ENCODE measurements at regions not wholly inside any gene's neighbourhood (a gene's known extent, or its start where the extent isn't known, plus 50 kb on each side); places are given as distances from the start of the nearest gene placed in this dataset.

DNA sequence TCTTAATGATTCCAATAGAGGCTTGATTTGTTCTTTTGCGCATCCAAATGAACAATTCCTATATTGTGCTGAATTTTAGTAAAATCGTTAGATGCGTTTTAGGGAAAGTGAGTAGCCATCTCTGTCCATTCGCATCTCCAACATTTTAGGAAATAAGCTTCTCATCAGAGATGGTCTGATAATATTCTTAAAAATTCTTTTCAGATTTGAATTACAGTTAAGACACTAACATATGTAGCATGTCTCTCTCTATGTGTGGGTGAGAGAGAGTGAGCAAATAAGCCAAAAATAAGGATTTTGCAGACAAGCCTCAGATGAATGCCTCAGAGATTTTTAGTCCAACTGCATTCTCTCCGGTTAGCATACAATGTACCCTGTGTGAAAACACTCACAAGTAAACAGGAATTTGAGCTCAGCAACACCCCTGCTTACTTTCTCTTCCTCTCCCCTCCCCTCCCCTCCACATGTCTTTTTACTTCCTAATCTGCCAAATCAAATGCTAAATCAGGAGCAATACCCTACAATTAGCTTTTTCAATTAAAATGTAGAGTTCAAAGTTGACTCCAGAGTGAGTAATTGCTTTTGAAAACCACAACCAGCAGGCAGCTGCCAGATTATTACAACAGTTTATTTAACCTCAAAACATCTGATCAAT, 354.4 kb downstream of the CRPPA start:
- FAIRE-seq, result no peak
- DNase-seq (ENCODE audit: low spot score in 2 of 2), result no peak

DNA sequence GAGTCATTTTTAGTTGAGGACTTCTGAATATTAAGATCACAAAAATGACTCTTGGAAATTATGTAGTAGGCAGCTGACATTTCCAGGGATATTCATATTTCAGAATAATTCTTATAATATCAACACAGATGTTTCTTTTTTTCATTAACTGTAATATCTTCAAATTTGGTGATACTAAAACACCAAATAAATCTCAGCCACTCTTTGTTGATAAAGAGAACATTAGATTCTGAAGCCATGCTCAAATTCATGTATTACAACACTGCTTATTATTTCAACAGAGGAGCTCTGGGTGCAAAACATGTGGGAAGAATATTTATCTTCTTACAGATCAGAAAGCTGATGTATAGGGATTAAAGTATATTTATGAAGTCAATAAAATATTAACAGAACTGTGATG, 355.4 kb downstream of the CRPPA start:
- FAIRE-seq (no peak), DNase-seq (ENCODE audit: low spot score in 2 of 2) (no peak)

DNA sequence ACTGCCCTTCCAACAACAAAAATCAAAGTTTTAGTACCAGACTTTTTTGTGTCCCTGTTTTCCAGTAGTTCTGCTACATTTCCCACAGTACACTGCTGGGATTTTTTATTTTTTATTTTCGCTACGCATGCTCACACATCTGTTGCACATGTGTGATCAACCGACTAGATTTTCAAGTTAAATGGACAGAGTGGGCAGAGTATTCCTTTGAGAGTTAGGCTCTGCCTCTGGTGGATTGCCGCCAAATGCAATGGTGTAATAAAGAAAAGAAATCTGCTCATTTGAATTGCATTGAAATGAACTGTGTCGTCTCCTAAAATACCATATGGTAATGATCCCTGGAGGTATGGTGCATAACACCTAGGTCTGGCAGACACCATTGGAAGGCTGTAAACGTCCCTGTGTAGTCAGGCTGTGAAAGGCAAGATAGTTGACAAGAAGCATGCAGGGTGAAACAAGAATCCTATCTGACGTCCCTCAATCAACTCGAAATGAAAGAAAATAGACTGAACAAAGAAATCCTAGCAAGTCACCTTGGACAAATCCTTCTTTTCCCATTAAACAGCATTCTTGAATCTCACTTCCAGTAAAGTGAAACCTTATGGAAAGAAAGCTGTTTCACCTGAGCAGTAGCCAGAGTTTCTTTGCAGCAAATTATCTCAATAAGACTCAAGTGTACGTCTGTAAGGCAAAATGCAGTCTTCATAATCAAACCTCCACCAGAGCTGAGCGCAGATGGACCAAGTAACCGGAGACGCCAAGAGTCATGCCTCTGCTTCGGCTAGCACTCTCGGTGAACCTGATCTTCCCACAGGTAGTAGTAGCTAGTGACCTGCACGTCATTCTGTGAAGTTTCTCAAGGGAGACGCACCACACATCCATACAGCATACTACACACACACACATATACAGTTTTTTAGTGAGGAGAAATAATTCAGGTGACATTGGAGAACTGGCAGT, 357.3 kb downstream of the CRPPA start:
- no peak for FAIRE-seq

DNA sequence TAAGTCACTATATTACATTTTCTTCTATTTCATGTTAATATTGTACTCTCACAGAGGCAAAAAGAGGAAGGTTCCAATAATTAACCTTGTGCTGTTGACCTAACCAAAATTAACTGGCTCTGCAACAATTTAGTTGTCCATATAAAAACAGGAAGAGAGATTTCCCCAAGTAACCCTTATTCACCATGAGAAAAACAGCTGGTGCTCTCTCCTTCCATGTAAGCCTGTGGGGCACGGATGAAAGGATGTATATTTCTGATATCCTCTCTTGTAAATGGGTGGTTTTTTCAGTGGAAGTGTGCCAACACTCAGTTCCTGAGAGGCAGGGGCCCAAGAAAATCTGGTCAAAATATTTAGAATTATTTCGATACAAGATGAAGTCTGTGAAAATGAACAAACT, 358.1 kb downstream of the CRPPA start:
- FAIRE-seq, result no peak
- no peak for DNase-seq (ENCODE audit: low spot score in 2 of 2)

More for the DNA sequence above, 357.3 kb downstream of the CRPPA start:
- DNase-seq (ENCODE audit: low spot score in 2 of 2), result no peak

DNA sequence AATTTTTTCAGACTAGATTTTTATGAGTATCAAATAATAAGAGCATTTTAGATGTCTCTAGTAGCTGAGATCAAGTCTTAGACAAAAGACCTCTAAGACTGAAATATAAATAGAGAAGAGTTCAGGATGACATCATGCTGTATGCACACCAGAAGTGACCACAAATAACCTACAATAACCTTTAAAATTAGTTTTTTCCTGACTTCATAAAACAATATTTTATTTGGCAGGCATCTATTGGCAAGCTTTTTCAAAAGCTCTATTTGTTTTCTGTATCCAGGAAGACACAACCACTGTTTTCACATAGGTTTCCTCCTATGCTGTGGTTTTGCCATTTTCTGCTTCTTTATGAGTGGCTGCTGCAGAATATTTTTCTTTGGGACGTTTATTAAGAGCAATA, 359.1 kb downstream of the CRPPA start:
- FAIRE-seq (no peak), DNase-seq (ENCODE audit: low spot score in 2 of 2) (no peak)

DNA sequence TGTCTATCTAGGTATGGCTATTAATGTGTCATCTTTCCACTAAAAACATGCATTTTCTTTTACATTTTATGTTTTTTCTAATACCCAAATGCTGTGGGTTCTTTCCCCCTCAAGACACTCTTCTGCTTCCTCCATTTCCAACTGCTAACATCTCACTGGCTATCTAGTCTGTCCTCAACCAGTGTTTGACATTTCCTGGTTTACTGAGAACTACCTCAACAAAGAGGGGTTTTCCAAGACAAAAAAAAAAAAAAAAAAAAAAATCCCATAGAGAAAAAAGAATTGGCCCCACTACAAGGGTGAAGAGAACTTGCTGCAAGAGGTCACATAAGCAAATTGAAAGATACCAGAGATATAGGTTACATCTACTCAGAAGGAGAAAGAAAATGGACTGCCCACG, 359.7 kb downstream of the CRPPA start:
- DNase-seq (ENCODE audit: low spot score in 2 of 2) (no peak), FAIRE-seq (no peak)

DNA sequence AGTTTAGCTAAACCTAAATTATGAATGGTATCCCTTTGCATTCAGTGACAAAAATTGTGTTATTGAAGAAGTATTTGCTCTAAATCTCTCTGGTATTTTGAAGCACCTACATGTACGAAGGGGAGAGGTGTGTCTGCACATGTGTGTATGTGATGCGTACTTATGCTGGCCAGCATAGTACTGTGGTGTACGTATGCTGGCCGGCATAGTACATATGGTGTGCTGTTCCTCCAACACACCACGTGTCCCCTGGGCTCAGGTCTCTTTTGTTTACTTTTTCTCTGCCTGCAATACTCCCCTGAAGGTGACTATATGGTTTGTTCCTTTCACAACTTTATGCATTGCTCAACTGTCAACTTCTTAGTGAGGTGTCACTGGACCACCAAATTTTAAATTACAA, 360.3 kb downstream of the CRPPA start:
- DNase-seq (ENCODE audit: low spot score in 2 of 2) (no peak), FAIRE-seq (no peak)

DNA sequence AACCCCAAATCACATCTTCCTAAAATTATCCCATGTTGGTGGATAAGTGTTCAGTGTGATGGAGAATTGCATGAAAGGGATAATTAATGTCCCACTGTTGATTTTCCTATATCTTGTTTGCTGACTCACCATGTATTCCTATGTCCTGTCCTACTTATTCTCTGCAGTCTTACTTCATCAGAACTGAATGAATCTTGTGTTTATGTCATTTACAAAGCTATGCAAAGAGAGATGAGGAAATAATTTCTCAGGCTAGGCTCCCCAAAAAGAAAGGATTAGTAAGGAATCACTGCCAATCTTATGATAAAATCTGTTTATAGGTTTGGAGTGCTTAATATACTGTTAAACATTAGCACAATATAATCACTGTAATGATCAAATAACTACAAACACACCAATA, 360.8 kb downstream of the CRPPA start:
- DNase-seq (ENCODE audit: low spot score in 2 of 2) (no peak), FAIRE-seq (no peak)

DNA sequence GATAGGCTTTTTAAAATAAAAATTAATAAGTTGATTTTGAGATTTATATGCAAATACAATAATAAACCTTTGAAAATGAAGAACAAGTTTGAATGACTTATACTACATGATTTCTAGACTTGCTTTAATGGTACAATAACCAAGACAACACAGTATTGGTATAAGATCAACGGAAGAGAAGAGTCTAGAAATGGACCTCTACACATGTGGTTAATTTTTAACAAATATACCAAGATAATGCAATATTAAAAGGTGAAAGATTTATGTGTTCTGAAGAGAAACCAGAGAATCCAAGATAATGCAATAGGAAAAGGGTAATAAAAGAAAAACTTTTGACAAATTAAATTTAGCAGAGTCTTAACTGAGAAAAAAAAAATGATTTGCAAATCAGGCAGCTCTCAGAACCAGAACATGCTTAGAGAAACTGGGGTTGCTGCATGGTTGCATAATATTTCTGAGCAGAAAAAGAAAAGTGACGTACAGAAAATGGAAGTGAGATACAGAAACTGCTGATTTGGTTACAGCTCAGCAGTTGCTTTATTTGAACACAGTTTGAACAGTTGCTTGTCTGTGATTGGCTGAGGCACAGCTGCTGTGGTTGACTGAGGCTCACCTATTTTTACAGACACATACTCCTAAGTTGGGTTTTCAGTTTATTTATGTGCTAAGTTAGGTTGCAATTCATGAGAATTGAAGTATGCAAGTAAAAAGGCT, 365.9 kb downstream of the CRPPA start:
- FAIRE-seq (no peak), DNase-seq (ENCODE audit: low spot score in 2 of 2) (no peak)

DNA sequence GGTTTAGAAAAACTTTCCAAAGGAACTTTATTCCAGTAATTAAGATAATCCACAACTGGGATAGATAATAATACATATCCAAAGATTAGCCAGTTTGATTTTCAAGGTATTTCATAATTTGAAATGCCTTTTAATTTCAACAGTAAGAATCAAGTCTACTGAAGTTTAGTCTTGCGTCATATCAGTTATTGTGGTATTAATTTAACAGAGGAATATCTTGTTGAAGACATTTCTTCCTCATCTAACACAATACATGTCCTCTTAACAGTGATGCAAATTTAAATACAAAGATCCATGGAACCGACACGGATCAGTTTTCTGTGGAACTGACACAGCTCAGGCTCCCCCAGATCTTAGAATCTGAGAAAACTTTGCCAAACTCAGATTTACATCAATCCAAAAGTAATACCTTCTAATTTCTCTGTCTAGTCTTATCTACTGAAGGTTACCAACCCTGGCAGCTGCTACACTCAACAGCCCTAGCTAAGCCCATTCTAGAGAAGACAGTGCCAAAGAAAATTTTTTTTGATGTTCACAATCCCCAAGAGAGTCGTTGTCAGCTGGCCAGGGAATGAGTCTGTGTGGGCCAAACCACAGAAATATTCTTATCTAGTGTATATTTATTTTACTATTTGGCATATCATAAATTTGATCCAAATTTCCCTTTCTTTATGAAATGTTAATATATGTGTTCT, 365.2 kb upstream of the MEOX2 start:
- no peak for DNase-seq (ENCODE audit: low spot score in 2 of 2)
- FAIRE-seq, result no peak

DNA sequence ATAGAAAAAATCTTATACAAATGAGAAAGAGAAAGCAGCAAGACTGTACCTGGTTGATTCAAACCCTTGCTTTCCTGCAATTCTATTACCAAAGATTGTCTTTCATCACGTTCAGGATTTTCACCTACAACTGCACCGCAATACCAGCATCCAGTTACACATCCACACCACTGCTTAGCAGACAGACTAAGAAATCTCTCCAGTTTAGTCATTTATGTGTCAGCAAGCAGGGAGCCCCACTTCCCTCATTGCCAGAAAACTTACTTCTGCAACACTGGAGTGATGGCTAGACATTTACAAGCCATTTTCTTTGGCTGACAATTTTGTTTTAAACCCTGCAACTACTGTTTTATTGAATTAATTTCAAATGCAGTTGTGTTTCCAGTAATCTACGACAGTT, 359.6 kb upstream of the MEOX2 start:
- no peak for DNase-seq (ENCODE audit: low spot score in 2 of 2)
- FAIRE-seq, result no peak

DNA sequence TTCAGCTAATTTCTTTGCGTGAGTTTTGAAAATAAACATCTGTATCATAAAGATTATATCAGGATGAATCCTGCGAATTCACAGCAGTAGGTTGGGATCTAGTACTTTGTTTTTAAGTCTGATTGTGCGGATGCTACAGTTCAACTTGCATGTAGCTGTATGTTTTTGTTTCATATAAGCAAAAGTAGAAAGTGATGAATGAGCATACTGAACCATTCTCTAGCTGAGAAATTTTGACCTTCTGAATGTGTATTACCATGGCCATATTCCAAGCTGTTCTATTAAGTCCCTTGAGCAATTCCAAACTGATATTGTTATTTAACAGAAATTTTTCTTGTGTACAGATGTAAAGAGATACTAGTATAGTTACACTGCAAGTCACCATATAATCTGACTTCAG, 358.8 kb upstream of the MEOX2 start:
- no peak for DNase-seq (ENCODE audit: low spot score in 2 of 2)
- no peak for FAIRE-seq

DNA sequence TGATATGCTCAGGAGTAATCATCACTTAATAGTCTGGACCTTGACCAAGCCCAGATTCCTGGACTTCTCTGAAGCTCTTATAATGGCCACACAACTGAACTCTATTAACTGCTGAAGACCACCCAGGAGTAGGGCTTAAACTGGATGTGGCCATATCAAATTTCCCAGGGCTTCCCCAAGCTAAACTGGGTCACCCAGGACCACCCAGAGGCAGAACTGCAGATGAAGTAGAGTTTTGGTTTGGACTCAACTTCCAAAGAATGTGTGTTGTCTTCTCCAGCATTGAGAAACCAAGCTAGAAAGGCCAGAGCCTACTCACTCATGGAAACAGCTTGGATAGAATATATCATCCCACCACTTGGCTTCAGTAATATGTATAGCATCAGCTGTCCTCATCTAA, 358.2 kb upstream of the MEOX2 start:
- FAIRE-seq, result no peak
- DNase-seq (ENCODE audit: low spot score in 2 of 2), result no peak

DNA sequence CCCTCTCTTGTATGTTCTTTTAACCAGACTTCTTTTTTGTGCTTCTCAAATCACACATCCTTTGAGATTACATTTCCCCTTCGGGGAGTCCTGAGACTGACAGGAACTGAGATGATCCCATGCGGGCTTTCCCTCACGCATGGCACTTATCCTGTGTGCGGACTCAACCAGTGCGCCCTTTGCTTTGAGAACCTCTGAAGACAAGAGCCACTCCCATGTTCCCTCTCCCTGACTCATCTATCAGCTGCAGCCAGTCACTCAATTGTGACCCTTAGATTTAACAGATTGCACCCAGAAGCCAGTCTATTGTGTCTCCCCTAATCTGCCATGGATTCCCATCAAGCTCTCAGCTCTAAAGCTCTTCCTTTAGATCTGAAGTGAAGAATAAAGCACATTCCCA, 353.9 kb upstream of the MEOX2 start:
- DNase-seq (ENCODE audit: low spot score in 2 of 2) (no peak), FAIRE-seq (no peak)

DNA sequence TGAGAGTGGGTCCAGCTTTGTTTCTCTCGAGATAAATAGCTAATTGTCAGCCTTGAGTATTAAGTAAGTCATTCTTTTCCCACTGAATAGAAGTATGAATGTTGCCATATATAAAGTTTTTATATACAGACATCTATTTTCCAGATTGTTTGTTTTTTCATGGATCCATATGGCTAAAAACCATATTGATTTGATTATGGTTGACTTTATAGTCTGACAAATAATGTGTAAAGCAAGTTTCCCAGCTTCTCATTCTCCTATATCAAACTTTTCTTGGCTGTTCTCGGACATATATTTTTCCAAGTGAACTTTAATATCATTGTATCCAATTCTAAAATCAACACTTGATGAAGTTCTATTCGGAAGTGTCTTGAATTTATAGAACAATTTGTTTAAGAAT, 352.4 kb upstream of the MEOX2 start:
- DNase-seq (ENCODE audit: low spot score in 2 of 2) (no peak), FAIRE-seq (no peak)

DNA sequence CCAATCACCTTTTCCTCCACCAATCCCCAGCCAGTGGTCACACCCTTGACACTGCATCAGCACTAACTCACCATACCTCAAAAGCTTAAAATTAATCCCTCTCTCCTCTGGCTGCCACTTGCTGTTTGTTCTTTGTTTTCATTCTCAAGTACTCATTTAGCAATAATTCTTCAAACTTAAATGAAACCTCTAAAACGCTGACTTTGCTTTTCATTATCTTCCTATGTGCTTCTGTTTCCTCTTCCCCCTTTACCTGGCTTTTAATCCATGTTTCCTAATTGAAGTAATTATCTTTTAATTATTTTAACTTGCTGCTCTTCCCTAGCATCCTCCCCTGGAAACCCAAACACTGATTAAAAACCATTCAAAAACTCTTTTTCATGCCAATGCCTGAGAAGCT, 348.9 kb upstream of the MEOX2 start:
- FAIRE-seq (no peak), DNase-seq (ENCODE audit: low spot score in 2 of 2) (no peak)

DNA sequence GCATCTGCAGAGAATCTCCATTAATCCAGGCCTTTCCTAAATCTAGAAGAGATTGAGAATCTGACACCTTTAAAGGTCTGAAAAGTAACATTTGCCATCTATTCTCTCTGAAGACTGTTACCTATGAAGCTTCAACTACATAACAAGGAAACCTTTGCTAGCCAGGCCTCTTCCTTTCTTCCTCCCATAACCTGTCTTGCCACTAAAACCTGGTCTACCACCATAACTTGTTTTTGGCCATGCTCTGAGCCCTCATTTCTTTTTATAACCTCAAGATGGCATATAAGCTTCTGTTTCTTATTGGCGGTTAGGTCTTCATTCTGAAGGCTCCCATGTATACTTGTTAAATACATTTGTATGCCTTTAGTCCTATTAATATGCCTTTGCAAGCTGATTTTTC, 348.4 kb upstream of the MEOX2 start:
- FAIRE-seq, result no peak
- no peak for DNase-seq (ENCODE audit: low spot score in 2 of 2)

DNA sequence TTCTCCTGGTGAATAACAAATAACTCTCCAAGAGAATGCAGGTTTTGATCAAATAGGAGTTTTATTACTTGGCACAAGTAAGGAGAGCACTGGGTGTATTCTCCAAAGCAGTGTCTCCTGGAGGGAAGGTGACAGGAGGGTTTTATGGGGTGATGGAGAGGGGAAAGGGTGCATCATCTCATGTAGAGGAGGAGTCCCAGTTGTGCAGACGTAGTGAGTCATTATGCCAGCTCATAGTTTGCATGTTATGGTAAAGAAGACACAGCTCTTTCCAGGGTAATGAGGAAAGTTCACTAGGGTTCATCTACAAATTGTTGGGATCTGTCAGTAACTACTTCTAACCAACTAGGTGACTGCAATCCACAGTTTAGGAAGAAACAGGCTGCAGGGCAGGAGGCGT, 347.9 kb upstream of the MEOX2 start:
- DNase-seq (ENCODE audit: low spot score in 2 of 2) (no peak), FAIRE-seq (no peak)

DNA sequence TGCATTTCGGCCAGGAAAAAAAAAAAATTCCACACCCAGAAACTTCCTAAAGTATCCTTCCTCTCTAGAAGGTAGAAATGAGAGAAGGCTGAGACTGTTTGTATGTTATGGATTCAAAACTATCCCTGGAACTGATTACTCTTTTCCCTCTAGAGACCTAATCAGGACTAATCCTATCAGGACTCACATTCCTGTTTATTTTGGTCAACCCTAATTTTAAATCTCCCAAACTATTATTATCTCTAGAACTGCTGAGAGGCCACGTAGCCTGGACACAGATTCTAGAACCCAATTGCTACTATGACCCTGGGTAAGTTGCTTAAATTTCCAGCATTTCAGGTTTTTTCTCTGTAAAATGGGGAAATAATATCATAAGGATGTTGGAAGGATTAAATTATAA, 346.8 kb upstream of the MEOX2 start:
- DNase-seq (ENCODE audit: low spot score in 2 of 2), result no peak
- no peak for FAIRE-seq

DNA sequence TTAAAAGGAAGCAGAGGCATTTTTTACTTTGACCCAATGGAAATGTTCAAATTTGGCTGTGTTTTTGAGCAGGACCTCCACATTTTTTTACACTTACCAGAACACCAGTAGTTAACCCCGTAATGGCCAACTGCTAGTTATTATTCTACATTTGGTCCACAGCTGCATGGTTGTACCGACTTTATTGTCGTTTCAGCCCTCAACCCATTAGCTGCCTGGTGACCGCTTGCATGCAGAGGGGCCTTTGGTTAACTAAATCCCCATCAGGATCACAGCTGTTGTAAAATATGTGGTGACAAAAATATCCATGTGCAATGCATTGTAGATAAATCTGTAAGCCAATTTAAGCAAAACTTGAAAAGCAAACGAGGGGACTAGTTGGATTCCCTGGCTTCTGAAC, 342.2 kb upstream of the MEOX2 start:
- DNase-seq (ENCODE audit: low spot score in 2 of 2) (no peak), FAIRE-seq (no peak)

DNA sequence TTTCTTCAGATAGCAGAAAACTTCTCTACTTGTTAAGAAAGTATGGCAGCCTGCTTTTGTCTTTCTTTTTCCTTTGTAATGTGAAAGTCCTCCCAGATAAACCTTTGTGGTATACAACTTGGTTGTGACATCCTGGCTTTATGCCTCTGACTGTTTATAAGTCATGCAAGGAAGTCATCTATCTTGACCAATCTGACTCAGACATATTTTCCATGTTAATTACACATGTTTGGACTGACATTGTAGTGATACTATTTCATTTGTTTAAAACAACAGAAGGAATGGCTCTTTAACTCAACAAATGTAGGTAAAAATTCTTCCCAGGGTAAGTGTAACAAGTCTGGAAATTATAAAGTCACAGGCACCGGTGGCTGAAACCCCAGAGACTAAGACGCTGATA, 341.6 kb upstream of the MEOX2 start:
- no peak for DNase-seq (ENCODE audit: low spot score in 2 of 2)

More for the DNA sequence above, 341.6 kb upstream of the MEOX2 start:
- no peak for FAIRE-seq

All from frontal cortex (tissue), 3 donors.